HepG2 (cell line): ENCODE measurements at regions not wholly inside any gene's neighbourhood (a gene's known extent, or its start where the extent isn't known, plus 50 kb on each side); places are given as distances from the start of the nearest gene placed in this dataset.

Experiments
- ATAC-seq: fragments of 200-7000 bp; cut with Tn5 transposase; 3 replicates; pipeline ENCODE4 v1.9.1; 2020; ENCODE audit warnings: mild to moderate bottlenecking, moderate library complexity
- BruUV-seq: library from RNA; stranded (reverse); fragments of 400-500 nt; replicated peaks from 2 replicates; lab custom pipeline; 2021; lab: Mats Ljungman, UMichigan
- CTCF ChIA-PET: fragments of 300-600 bp; formaldehyde crosslinking; extraction: SDS; loops from one replicate; lab custom pipeline; 2021; ENCODE audit warnings: low total read pairs, inconsistent platforms, low intra/inter-chr PET ratio; lab: Yijun Ruan, JAX
- POLR2A ChIA-PET: fragments of 350-600 bp; sonication (Branson Sonifier 250); formaldehyde crosslinking; loops from one replicate; lab custom pipeline; 2020; ENCODE audit warnings: antibody characterized with exemption, inconsistent platforms; lab: Yijun Ruan, JAX
- DNase-seq: peaks from one replicate; pipeline ENCODE4 v3.0.0-alpha.2; 2015; ENCODE audit warnings: low spot score
- FAIRE-seq: peaks from 3 replicates; lab custom pipeline; 2011; peaks lifted over from hg19 to GRCh38; lab: Jason Lieb, UNC
- H2AFZ ChIP-seq: one replicate; pipeline ENCODE4 v1.6.1; 2011; ENCODE audit warnings: low read length, inconsistent platforms
- H3K27ac ChIP-seq: fragments of 300-600 bp; 3 replicates; pipeline ENCODE4 v1.8.0; 2011; ENCODE audit warnings: mixed run types, mild to moderate bottlenecking, mixed read lengths, low read length, inconsistent platforms; ENCODE audit not compliant: insufficient read depth; ENCODE audit errors: extremely low read length
- H3K27me3 ChIP-seq, 2 experiments: fragments of 200-600 bp in 1 of 2; 2 replicates in 1 of 2; 3 replicates in 1 of 2; pipeline versions ENCODE4 v1.6.0 to v1.8.0; 2011; ENCODE audit warnings: low read length in 2 of 2, mild to moderate bottlenecking in 2 of 2, moderate library complexity in 2 of 2, inconsistent platforms in 1 of 2; ENCODE audit not compliant: insufficient read depth in 2 of 2, control insufficient read depth in 1 of 2
- H3K36me3 ChIP-seq, 2 experiments: fragments of 200-600 bp in 1 of 2; replicated peaks in 1 of 2; 2 replicates in 1 of 2; 3 replicates in 1 of 2; pipeline versions ENCODE4 v1.5.1 to v1.8.0; 2011; ENCODE audit warnings: low read length in 2 of 2, inconsistent platforms in 1 of 2; ENCODE audit not compliant: insufficient read depth in 2 of 2, control insufficient read depth in 1 of 2
- H3K4me1 ChIP-seq: 2 replicates; pipeline ENCODE4 v1.5.1; 2012; ENCODE audit warnings: low read length, inconsistent platforms; ENCODE audit not compliant: insufficient read depth
- H3K4me2 ChIP-seq: 2 replicates; pipeline ENCODE4 v1.6.0; 2011; ENCODE audit warnings: low read depth, low read length, inconsistent platforms
- H3K4me3 ChIP-seq, 3 experiments: fragments of 200-600 bp in 1 of 3; sonication (generic), shearing (Covaris generic) in 1 of 3; replicated peaks in 1 of 3; 2 replicates each; pipeline ENCODE4 v1.5.1; 2011 to 2016; ENCODE audit warnings: low read length in 3 of 3, inconsistent platforms in 2 of 3, low read depth in 2 of 3, mild to moderate bottlenecking in 2 of 3, control low read depth in 1 of 3, mixed read lengths in 1 of 3; ENCODE audit not compliant: insufficient read depth in 1 of 3
- H3K79me2 ChIP-seq: one replicate; pipeline ENCODE4 v1.6.1; 2011; ENCODE audit warnings: low read length, inconsistent platforms; ENCODE audit not compliant: insufficient read depth
- H3K9ac ChIP-seq: 2 replicates; pipeline ENCODE4 v1.6.0; 2011; ENCODE audit warnings: mild to moderate bottlenecking, low read depth, low read length, inconsistent platforms; ENCODE audit not compliant: insufficient read depth
- H3K9me3 ChIP-seq: 2 replicates; pipeline ENCODE4 v1.5.1; 2012; ENCODE audit warnings: mild to moderate bottlenecking, low read length
- H4K20me1 ChIP-seq: 2 replicates; pipeline ENCODE4 v1.6.0; 2011; ENCODE audit warnings: inconsistent platforms, mild to moderate bottlenecking, low read length, moderate library complexity; ENCODE audit not compliant: insufficient read depth
- CEBPG ChIP-seq: IDR thresholded peaks from 2 replicates; pipeline ENCODE4 v1.6.1; 2016
- DMAP1 ChIP-seq: IDR thresholded peaks from 2 replicates; pipeline ENCODE4 v1.6.1; 2016
- FOSL1 ChIP-seq: sonication (generic); formaldehyde crosslinking; IDR thresholded peaks from 2 replicates; pipeline ENCODE4 v1.9.0; 2021; ENCODE audit warnings: missing genetic modification reagents, borderline replicate concordance
- FOXA3 ChIP-seq: IDR thresholded peaks from 2 replicates; pipeline ENCODE4 v1.6.1; 2016; ENCODE audit warnings: missing genetic modification reagents, missing compliant biosample characterization
- HIVEP1 ChIP-seq: sonication (generic); formaldehyde crosslinking; IDR thresholded peaks from 2 replicates; pipeline ENCODE4 v1.4.0; 2020; ENCODE audit warnings: mild to moderate bottlenecking, missing genetic modification reagents
- KMT2A ChIP-seq: sonication (generic); formaldehyde crosslinking; IDR thresholded peaks from 2 replicates; pipeline ENCODE4 v1.4.0; 2020; ENCODE audit warnings: missing genetic modification reagents
- MIER3 ChIP-seq: IDR thresholded peaks from 2 replicates; pipeline ENCODE4 v1.6.1; 2016; ENCODE audit warnings: missing compliant biosample characterization, borderline replicate concordance
- NBN ChIP-seq: fragments of 450-650 bp; conservative IDR thresholded peaks from 2 replicates; pipeline ENCODE4 v1.6.1; 2017
- NFKBIZ ChIP-seq: IDR thresholded peaks from 2 replicates; pipeline ENCODE4 v1.6.1; 2018; ENCODE audit warnings: missing genetic modification reagents, missing compliant biosample characterization
- POGZ ChIP-seq: sonication (generic); formaldehyde crosslinking; IDR thresholded peaks from 2 replicates; pipeline ENCODE4 v1.4.0; 2020; ENCODE audit warnings: mild to moderate bottlenecking, missing genetic modification reagents
- POLR2G ChIP-seq: fragments of 200-400 bp; formaldehyde crosslinking; IDR thresholded peaks from 2 replicates; pipeline ENCODE4 v1.6.1; 2018; ENCODE audit warnings: mild to moderate bottlenecking, low read depth, low read length, moderate library complexity
- RXRB ChIP-seq: IDR thresholded peaks from 2 replicates; pipeline ENCODE4 v1.6.1; 2016; ENCODE audit warnings: borderline replicate concordance, missing genetic modification reagents, missing compliant biosample characterization
- SKI ChIP-seq: fragments of 450-650 bp; IDR thresholded peaks from one replicate; pipeline ENCODE4 v1.6.1; 2018; ENCODE audit warnings: mild to moderate bottlenecking; ENCODE audit not compliant: partially characterized antibody
- TCF12 ChIP-seq, 2 experiments: fragments of 450-650 bp in 1 of 2; sonication (generic) in 1 of 2; formaldehyde crosslinking in 1 of 2; IDR thresholded peaks; 2 replicates each; pipeline versions ENCODE4 v1.6.1 to v1.8.0; 2017 to 2022; ENCODE audit warnings: antibody characterized with exemption in 1 of 2, mild to moderate bottlenecking in 1 of 2, missing genetic modification reagents in 1 of 2, moderate library complexity in 1 of 2
- ZEB1 ChIP-seq: IDR thresholded peaks from 2 replicates; pipeline ENCODE4 v1.6.1; 2012; ENCODE audit warnings: mild to moderate bottlenecking, low read depth, inconsistent platforms; ENCODE audit not compliant: insufficient replicate concordance
- ZMYM3 ChIP-seq: sonication (generic); formaldehyde crosslinking; IDR thresholded peaks from 2 replicates; pipeline ENCODE4 v1.5.1; 2020; ENCODE audit warnings: mild to moderate bottlenecking, missing genetic modification reagents
- ZNF350 ChIP-seq: sonication (generic); formaldehyde crosslinking; IDR thresholded peaks from 2 replicates; pipeline ENCODE4 v1.4.0; 2020; ENCODE audit warnings: mild to moderate bottlenecking, low read depth, missing genetic modification reagents, borderline replicate concordance
- ZNF644 ChIP-seq: IDR thresholded peaks from 2 replicates; pipeline ENCODE4 v1.6.1; 2016; ENCODE audit warnings: low read depth
- ZNF781 ChIP-seq: sonication (generic); formaldehyde crosslinking; IDR thresholded peaks from 2 replicates; pipeline ENCODE4 v1.5.1; 2020; ENCODE audit warnings: borderline replicate concordance, mild to moderate bottlenecking, missing genetic modification reagents; ENCODE audit errors: not compliant biosample characterization
- WGBS: methylation state at CpG from one replicate; pipeline ENCODE4 v1.1.6; 2017; ENCODE audit warnings: low lambda C conversion rate; 5-methylcytosine and 5-hydroxymethylcytosine counted together
- in situ Hi-C: cut with HindIII; loops from 2 replicates; pipeline ENCODE4 v1.10.0; 2017; ENCODE audit warnings: low pct_unique_long_range_greater_than_20kb; ENCODE audit not compliant: extremely low pct_ligation_motif_present
- intact Hi-C: fragments of 100-400 bp; cut with micrococcal nuclease; formaldehyde crosslinking; loops from one replicate; pipeline ENCODE4 v1.10.0; 2022; ENCODE audit not compliant: unreplicated experiment
- TF ChIP-seq, protein P1 (sequence below): sonication (generic); formaldehyde crosslinking; IDR thresholded peaks from 2 replicates; pipeline ENCODE4 v1.4.0; 2020; ENCODE audit warnings: mild to moderate bottlenecking, missing genetic modification reagents

DNA sequence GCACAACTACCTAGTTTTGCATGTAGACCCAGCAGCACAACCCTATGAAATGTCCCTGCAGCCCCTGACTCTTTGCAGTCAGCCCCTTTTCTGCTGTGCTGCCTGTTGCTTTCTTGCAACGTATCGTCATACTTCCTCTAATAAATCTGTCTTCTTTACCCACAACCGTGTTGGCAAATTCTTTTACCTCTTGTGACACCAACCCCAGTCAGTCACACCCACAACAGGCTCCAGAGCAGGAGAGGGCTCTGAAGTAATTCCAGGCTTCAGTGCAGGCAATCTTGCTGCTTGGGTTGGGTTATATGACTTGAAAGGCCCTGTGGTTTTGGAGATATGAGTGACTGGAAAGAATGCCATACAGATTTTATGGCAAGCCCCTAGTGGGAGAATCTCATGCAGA lies 79.1 kb upstream of the KCNH7 start:
- Histone ChIP-seq H4K20me1 (no peaks in the 10 kb centered on the region), H3K36me3 (no peaks in the 10 kb centered on the region), H3K4me1 (no peaks in the 10 kb centered on the region), H3K4me2 (no peak overlapping the region), H3K79me2 (no peaks in the 10 kb centered on the region), H3K9ac (no peak overlapping the region), H3K9me3 (no peaks in the 10 kb centered on the region), H3K4me3 (no peak overlapping the region)
- POLR2A ChIA-PET: no interaction called here
- no TSS peak for BruUV-seq
- in situ Hi-C loops (no loop called here), intact Hi-C loops (no loop called here)
- FAIRE-seq: no peak
- DNase-seq: no peak
- WGBS: 6% methylated on average over 3 of the region's 3 CpGs
- CTCF ChIA-PET: no interaction called here
- ATAC-seq: no peak
- no peak for TF ChIP-seq POLR2G
- TF ChIP-seq ZNF350 (CRISPR knock-in tag): no peak
- TF ChIP-seq TCF12 (IDR thresholded peaks at IDR 0.05): no peak
- no peak for TF ChIP-seq TCF12 (CRISPR knock-in tag; IDR thresholded peaks at IDR 0.05)
- TF ChIP-seq SKI: no peak
- TF ChIP-seq ZNF644 (CRISPR knock-in tag): no peak
- no peak for TF ChIP-seq HIVEP1 (CRISPR knock-in tag)
- no peak for TF ChIP-seq FOXA3 (CRISPR knock-in tag)
- no peak for TF ChIP-seq ZMYM3 (CRISPR knock-in tag)
- TF ChIP-seq ZNF781: no peak
- no peak for TF ChIP-seq NFKBIZ (CRISPR knock-in tag)
- no peak for TF ChIP-seq RXRB
- no peak for TF ChIP-seq CEBPG (CRISPR knock-in tag)
- no peak for TF ChIP-seq POGZ
- no peak for TF ChIP-seq KMT2A
- TF ChIP-seq, protein P1, sequence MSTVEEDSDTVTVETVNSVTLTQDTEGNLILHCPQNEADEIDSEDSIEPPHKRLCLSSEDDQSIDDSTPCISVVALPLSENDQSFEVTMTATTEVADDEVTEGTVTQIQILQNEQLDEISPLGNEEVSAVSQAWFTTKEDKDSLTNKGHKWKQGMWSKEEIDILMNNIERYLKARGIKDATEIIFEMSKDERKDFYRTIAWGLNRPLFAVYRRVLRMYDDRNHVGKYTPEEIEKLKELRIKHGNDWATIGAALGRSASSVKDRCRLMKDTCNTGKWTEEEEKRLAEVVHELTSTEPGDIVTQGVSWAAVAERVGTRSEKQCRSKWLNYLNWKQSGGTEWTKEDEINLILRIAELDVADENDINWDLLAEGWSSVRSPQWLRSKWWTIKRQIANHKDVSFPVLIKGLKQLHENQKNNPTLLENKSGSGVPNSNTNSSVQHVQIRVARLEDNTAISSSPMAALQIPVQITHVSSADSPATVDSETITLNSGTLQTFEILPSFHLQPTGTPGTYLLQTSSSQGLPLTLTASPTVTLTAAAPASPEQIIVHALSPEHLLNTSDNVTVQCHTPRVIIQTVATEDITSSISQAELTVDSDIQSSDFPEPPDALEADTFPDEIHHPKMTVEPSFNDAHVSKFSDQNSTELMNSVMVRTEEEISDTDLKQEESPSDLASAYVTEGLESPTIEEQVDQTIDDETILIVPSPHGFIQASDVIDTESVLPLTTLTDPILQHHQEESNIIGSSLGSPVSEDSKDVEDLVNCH: no peak
- no peak for TF ChIP-seq MIER3 (CRISPR knock-in tag)
- TF ChIP-seq DMAP1 (CRISPR knock-in tag): no peak
- TF ChIP-seq ZEB1: no peak
- TF ChIP-seq FOSL1 (CRISPR knock-in tag): no peak
- no peak for TF ChIP-seq NBN
- TF ChIP-seq, all 625 proteins: peak for 0
- Histone ChIP-seq H2AFZ (no peak overlapping the region), H3K27ac (no peak overlapping the region), H3K27me3 (no peaks in the 10 kb centered on the region)
